Neural progenitor cell (in vitro differentiated cells): ENCODE measurements at regions not wholly inside any gene's neighbourhood (a gene's known extent, or its start where the extent isn't known, plus 50 kb on each side); places are given as distances from the start of the nearest gene placed in this dataset.

ENCODE experiments used
- DNase-seq: peaks from one replicate; pipeline ENCODE4 v3.0.0-alpha.2; 2016; ENCODE audit warnings: low spot score
- H2AFZ ChIP-seq: fragments of 200-600 bp; sonication (generic); replicated peaks from 2 replicates; pipeline ENCODE4 v1.6.1; 2016; ENCODE audit warnings: antibody characterized with exemption
- H3F3A ChIP-seq: fragments of 200-600 bp; sonication (generic); 2 replicates; pipeline ENCODE4 v1.6.1; 2016; ENCODE audit warnings: antibody characterized with exemption, low read depth
- H3K27ac ChIP-seq: fragments of 200-600 bp; sonication (generic); 2 replicates; pipeline ENCODE4 v1.5.1; 2016; ENCODE audit warnings: mild to moderate bottlenecking
- H3K27me3 ChIP-seq: fragments of 200-600 bp; sonication (generic); 2 replicates; pipeline ENCODE4 v1.6.1; 2016; ENCODE audit warnings: mild to moderate bottlenecking, moderate library complexity
- H3K36me3 ChIP-seq: fragments of 200-600 bp; sonication (generic); 2 replicates; pipeline ENCODE4 v1.5.1; 2016
- H3K4me1 ChIP-seq: fragments of 200-600 bp; sonication (generic); 2 replicates; pipeline ENCODE4 v1.6.1; 2016; ENCODE audit warnings: mixed run types
- H3K4me2 ChIP-seq: fragments of 200-600 bp; sonication (generic); 2 replicates; pipeline ENCODE4 v1.6.1; 2016
- H3K4me3 ChIP-seq: fragments of 200-600 bp; sonication (generic); 2 replicates; pipeline ENCODE4 v1.5.1; 2016
- H3K79me2 ChIP-seq: fragments of 200-600 bp; sonication (generic); 2 replicates; pipeline ENCODE4 v1.6.1; 2016; ENCODE audit warnings: low read depth
- H3K9ac ChIP-seq: fragments of 200-600 bp; sonication (generic); 2 replicates; pipeline ENCODE4 v1.6.1; 2016
- H3K9me3 ChIP-seq: fragments of 200-600 bp; sonication (generic); 2 replicates; pipeline ENCODE4 v1.5.1; 2016; ENCODE audit warnings: low read depth
- H4K20me1 ChIP-seq: fragments of 200-600 bp; sonication (generic); 2 replicates; pipeline ENCODE4 v1.6.1; 2016; ENCODE audit warnings: low read depth
- H3K27ac Mint-ChIP-seq: 3 replicates; pipeline ENCODE4 v1.8.0; 2021; ENCODE audit warnings: mixed read lengths
- H3K27me3 Mint-ChIP-seq: 2 replicates; pipeline ENCODE4 v1.8.0; 2022; ENCODE audit warnings: low read depth, mild to moderate bottlenecking, inconsistent platforms, moderate library complexity, mixed read lengths; ENCODE audit not compliant: insufficient read depth
- H3K36me3 Mint-ChIP-seq: 3 replicates; pipeline ENCODE4 v1.8.0; 2021; ENCODE audit warnings: mixed read lengths
- H3K4me1 Mint-ChIP-seq: 3 replicates; pipeline ENCODE4 v1.8.0; 2021; ENCODE audit warnings: mixed read lengths
- H3K4me3 Mint-ChIP-seq: 3 replicates; pipeline ENCODE4 v1.8.0; 2021; ENCODE audit warnings: mild to moderate bottlenecking, moderate library complexity, mixed read lengths
- H3K9me3 Mint-ChIP-seq: 3 replicates; pipeline ENCODE4 v1.8.0; 2020; ENCODE audit warnings: mixed read lengths
- EZH2 ChIP-seq: fragments of 200-600 bp; sonication (generic); IDR thresholded peaks from 2 replicates; pipeline ENCODE4 v1.6.1; 2017; ENCODE audit warnings: antibody characterized with exemption, mild to moderate bottlenecking, moderate library complexity
- EZH2phosphoT487 ChIP-seq: fragments of 200-600 bp; sonication (generic); IDR thresholded peaks from 2 replicates; pipeline ENCODE4 v1.6.1; 2017; ENCODE audit warnings: antibody characterized with exemption
- TF ChIP-seq, protein P1 (sequence below): fragments of 200-600 bp; sonication (generic); IDR thresholded peaks from 2 replicates; pipeline ENCODE4 v1.5.1; 2017; ENCODE audit warnings: antibody characterized with exemption, mild to moderate bottlenecking

DNA sequence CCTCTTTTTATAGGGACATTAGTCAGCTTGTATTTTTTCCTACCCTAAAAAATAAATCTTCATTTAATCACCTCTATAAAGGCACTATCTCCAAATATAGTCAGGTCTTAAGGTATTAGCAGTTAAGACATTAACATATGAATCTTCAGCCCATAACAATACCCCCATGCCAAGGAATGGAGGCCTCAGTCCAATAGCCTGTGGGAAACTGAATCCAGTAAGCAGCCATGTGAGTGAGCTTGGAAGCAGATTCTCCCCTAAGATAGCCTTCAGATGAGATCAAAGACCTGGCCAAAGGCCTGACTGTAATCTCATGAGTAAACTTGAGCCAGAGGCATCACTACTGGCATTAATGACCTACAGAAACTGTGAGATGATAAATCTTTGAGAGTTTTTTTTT lies 232.1 kb upstream of the SYT10 start:
- no peak overlapping the region for H3K4me2 ChIP-seq
- H3F3A ChIP-seq: no peaks in the 10 kb centered on the region
- no peaks in the 10 kb centered on the region for H4K20me1 ChIP-seq
- no peaks in the 10 kb centered on the region for H3K9me3 ChIP-seq
- H3K9ac ChIP-seq: no peak overlapping the region
- peaks cover 4% of the 10 kb centered on the region for H3K4me1 ChIP-seq
- no peak overlapping the region for H2AFZ ChIP-seq
- no peak overlapping the region for H3K4me3 ChIP-seq
- no peak overlapping the region for H3K27ac ChIP-seq
- Mint-ChIP-seq H3K4me3 (no peak overlapping the region), H3K36me3 (no peaks in the 10 kb centered on the region), H3K4me1 (no peaks in the 10 kb centered on the region), H3K27ac (no peak overlapping the region), H3K9me3 (no peaks in the 10 kb centered on the region), H3K27me3 (peaks cover 5% of the 10 kb centered on the region)
- H3K79me2 ChIP-seq: no peaks in the 10 kb centered on the region
- no peaks in the 10 kb centered on the region for H3K36me3 ChIP-seq
- H3K27me3 ChIP-seq: no peaks in the 10 kb centered on the region
- TF ChIP-seq, protein P1, sequence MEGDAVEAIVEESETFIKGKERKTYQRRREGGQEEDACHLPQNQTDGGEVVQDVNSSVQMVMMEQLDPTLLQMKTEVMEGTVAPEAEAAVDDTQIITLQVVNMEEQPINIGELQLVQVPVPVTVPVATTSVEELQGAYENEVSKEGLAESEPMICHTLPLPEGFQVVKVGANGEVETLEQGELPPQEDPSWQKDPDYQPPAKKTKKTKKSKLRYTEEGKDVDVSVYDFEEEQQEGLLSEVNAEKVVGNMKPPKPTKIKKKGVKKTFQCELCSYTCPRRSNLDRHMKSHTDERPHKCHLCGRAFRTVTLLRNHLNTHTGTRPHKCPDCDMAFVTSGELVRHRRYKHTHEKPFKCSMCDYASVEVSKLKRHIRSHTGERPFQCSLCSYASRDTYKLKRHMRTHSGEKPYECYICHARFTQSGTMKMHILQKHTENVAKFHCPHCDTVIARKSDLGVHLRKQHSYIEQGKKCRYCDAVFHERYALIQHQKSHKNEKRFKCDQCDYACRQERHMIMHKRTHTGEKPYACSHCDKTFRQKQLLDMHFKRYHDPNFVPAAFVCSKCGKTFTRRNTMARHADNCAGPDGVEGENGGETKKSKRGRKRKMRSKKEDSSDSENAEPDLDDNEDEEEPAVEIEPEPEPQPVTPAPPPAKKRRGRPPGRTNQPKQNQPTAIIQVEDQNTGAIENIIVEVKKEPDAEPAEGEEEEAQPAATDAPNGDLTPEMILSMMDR: no peak
- DNase-seq: no peak

DNA sequence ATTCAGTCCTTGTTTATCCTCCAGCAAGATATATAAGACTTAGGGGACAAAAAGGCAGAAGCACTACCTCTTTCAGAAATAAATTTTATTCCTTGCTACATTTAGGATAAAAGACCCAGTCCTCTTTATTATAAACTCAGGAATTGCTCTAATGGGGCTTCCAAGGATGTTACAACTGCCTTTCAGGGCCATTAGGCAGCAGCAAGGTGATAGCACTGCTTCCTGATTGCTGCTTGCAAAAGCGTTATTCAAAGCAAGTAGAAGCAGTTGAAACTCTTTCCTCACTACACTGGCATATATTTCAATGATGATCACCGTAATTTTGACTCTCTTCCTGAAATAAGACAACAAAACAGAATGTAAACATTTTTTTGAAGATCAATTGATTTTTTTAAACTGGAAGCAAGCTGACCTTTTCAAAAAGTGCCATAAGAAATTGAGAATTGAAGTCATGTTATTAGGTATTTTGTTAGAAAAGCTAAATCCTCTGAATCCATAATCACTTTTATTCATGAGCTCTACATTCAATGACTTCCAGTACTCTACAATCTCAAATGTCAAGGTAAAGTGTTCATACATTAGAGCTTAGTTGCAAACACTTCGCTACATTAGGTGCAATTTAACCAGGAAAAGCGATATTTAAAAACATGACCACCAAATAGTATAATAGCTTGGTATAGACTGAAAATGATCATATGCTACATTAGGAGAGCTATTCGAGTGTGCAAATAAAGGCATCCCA lies 233.4 kb upstream of the SYT10 start:
- Mint-ChIP-seq H3K9me3 (no peaks in the 10 kb centered on the region), H3K4me1 (no peaks in the 10 kb centered on the region), H3K36me3 (no peaks in the 10 kb centered on the region), H3K27ac (no peak overlapping the region), H3K27me3 (peaks cover 5% of the 10 kb centered on the region), H3K4me3 (no peak overlapping the region)
- Histone ChIP-seq H3K9ac (no peak overlapping the region), H3F3A (no peaks in the 10 kb centered on the region), H3K4me1 (peaks cover 4% of the 10 kb centered on the region), H3K4me2 (no peak overlapping the region), H3K27me3 (no peaks in the 10 kb centered on the region), H2AFZ (no peak overlapping the region), H4K20me1 (no peaks in the 10 kb centered on the region), H3K27ac (no peak overlapping the region), H3K9me3 (no peaks in the 10 kb centered on the region), H3K36me3 (no peaks in the 10 kb centered on the region), H3K4me3 (no peak overlapping the region), H3K79me2 (no peaks in the 10 kb centered on the region)
- TF ChIP-seq EZH2: no peak
- TF ChIP-seq EZH2phosphoT487: no peak
- TF ChIP-seq, protein P1: no peak
- DNase-seq: no peak

DNA sequence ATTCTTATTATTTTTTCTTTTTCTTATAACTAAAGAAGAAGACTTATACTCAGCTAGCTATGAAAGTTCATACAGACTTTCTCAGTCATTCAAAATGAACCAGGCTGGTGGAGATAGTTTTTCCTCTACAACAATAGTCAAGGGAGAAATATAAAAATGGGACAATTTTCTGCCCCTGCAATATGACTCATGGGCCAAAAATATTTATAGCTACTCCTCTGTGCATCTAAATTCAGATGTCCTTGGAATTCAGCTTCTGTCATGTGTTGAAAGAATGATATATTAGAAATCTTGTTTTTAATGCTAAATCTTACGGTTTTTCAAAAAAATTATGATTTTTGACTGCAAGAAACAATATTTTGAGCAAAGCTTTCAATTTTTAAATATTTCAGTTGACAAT lies 237.2 kb upstream of the SYT10 start:
- Histone ChIP-seq H3K4me1 (no peaks in the 10 kb centered on the region), H3F3A (no peaks in the 10 kb centered on the region), H2AFZ (no peak overlapping the region), H3K4me2 (no peak overlapping the region), H4K20me1 (no peaks in the 10 kb centered on the region), H3K79me2 (no peaks in the 10 kb centered on the region), H3K4me3 (no peak overlapping the region), H3K36me3 (no peaks in the 10 kb centered on the region), H3K9me3 (no peaks in the 10 kb centered on the region), H3K9ac (no peak overlapping the region), H3K27me3 (no peaks in the 10 kb centered on the region), H3K27ac (no peak overlapping the region)
- no peaks in the 10 kb centered on the region for H3K36me3 Mint-ChIP-seq
- DNase-seq: no peak
- peaks cover 3% of the 10 kb centered on the region for H3K27me3 Mint-ChIP-seq
- H3K27ac Mint-ChIP-seq: no peak overlapping the region
- no peak overlapping the region for H3K4me3 Mint-ChIP-seq
- no peak for TF ChIP-seq EZH2phosphoT487
- TF ChIP-seq, protein P1: no peak
- no peak for TF ChIP-seq EZH2
- H3K9me3 Mint-ChIP-seq: no peaks in the 10 kb centered on the region
- H3K4me1 Mint-ChIP-seq: no peaks in the 10 kb centered on the region
